ENCODE measurements at regions not wholly inside any gene's neighbourhood (a gene's known extent, or its start where the extent isn't known, plus 50 kb on each side); places are given as distances from the start of the nearest gene placed in this dataset.

DNA sequence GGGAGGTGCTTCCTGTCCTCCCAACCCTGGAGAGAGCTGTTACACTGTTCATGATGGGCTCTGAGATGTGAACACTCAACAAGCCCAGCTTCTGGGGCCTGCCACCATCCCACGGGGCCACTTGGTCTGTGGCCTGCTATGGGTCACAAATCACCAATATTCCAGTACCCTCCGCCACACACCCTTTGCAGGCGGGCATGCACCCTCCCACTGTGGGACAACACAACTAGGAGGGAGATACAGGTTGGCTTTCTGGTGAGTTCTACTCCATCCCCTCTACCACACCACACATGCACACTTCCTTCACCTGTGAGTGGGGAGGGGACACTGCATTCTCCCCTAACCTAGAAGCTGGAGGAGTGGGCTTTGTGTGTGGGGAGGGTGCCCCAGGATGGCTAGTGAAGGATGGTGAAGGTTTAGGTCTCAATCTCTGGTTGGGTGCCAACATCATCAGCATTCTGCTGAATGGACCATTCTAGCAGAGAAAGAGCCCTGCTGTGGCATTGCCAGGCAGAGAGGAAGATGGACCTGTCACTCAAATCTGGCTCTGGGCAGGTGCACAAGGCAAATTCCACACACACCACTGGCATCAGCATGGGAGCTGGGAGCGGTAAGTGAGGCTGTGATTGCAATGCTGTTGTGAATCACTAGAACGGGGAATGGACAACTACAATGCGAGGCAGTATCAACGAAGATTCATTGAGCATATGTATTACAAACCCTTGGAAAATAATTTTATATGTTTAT lies 175.1 kb downstream of the THBS2 start:
- TF ChIP-seq, protein P1, sequence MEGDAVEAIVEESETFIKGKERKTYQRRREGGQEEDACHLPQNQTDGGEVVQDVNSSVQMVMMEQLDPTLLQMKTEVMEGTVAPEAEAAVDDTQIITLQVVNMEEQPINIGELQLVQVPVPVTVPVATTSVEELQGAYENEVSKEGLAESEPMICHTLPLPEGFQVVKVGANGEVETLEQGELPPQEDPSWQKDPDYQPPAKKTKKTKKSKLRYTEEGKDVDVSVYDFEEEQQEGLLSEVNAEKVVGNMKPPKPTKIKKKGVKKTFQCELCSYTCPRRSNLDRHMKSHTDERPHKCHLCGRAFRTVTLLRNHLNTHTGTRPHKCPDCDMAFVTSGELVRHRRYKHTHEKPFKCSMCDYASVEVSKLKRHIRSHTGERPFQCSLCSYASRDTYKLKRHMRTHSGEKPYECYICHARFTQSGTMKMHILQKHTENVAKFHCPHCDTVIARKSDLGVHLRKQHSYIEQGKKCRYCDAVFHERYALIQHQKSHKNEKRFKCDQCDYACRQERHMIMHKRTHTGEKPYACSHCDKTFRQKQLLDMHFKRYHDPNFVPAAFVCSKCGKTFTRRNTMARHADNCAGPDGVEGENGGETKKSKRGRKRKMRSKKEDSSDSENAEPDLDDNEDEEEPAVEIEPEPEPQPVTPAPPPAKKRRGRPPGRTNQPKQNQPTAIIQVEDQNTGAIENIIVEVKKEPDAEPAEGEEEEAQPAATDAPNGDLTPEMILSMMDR (IDR thresholded peaks at IDR 0.05) = no peak
- TF ChIP-seq POLR2A (IDR thresholded peaks at IDR 0.05) (no peak), POLR2AphosphoS5 (IDR thresholded peaks at IDR 0.05) (no peak)
